Neuronal stem cell (in vitro differentiated cells): ENCODE measurements at regions not wholly inside any gene's neighbourhood (a gene's known extent, or its start where the extent isn't known, plus 50 kb on each side); places are given as distances from the start of the nearest gene placed in this dataset.
"Not testable (repeated sequence)": the region's sequence is repeated elsewhere in the genome, so short reads cannot be mapped to it uniquely, and the experiment has no call there.

ENCODE experiments used
- DNase-seq: peaks from one replicate; pipeline ENCODE4 v3.0.0-alpha.2; 2013; ENCODE audit warnings: low spot score
- H2AFZ ChIP-seq: one replicate; pipeline ENCODE4 v1.6.1; 2013; ENCODE audit warnings: mild to moderate bottlenecking, low read length, inconsistent platforms
- H2AK5ac ChIP-seq: 2 replicates; pipeline ENCODE4 v1.6.1; 2013; ENCODE audit warnings: low read depth, mild to moderate bottlenecking, inconsistent platforms, low read length, moderate library complexity, mixed read lengths
- H2BK120ac ChIP-seq: 2 replicates; pipeline ENCODE4 v1.6.1; 2013; ENCODE audit warnings: low read depth, mild to moderate bottlenecking, inconsistent platforms, low read length, moderate library complexity, mixed read lengths
- H2BK12ac ChIP-seq: one replicate; pipeline ENCODE4 v1.6.1; 2013; ENCODE audit warnings: low read length, inconsistent platforms
- H2BK15ac ChIP-seq: 2 replicates; pipeline ENCODE4 v1.6.1; 2013; ENCODE audit warnings: mild to moderate bottlenecking, low read length, inconsistent platforms, mixed read lengths
- H2BK5ac ChIP-seq: one replicate; pipeline ENCODE4 v1.6.1; 2013; ENCODE audit warnings: inconsistent platforms, mild to moderate bottlenecking, low read length, moderate library complexity
- H3K14ac ChIP-seq: one replicate; pipeline ENCODE4 v1.6.1; 2013; ENCODE audit warnings: low read length, inconsistent platforms
- H3K18ac ChIP-seq: 2 replicates; pipeline ENCODE4 v1.6.1; 2013; ENCODE audit warnings: low read length, inconsistent platforms
- H3K23ac ChIP-seq: 2 replicates; pipeline ENCODE4 v1.6.1; 2013; ENCODE audit warnings: low read depth, mild to moderate bottlenecking, mixed read lengths, low read length, inconsistent platforms; ENCODE audit not compliant: poor library complexity
- H3K27ac ChIP-seq: replicated peaks from 3 replicates; pipeline ENCODE4 v1.5.1; 2013; ENCODE audit warnings: low read length, inconsistent platforms
- H3K27me3 ChIP-seq, 3 experiments: 2 replicates each; pipeline ENCODE4 v1.6.1; 2013; ENCODE audit warnings: low read length in 3 of 3, mild to moderate bottlenecking in 2 of 3, inconsistent platforms in 1 of 3, low read depth in 1 of 3, mixed read lengths in 1 of 3, moderate library complexity in 1 of 3; ENCODE audit not compliant: control insufficient read depth in 3 of 3, insufficient read depth in 3 of 3
- H3K36me3 ChIP-seq, 2 donors: replicated peaks in 1 of 2; 2 replicates each; pipeline ENCODE4 v1.6.1; 2013; ENCODE audit warnings: low read length in 2 of 2; ENCODE audit not compliant: control insufficient read depth in 2 of 2, insufficient read depth in 2 of 2
- H3K4ac ChIP-seq: 2 replicates; pipeline ENCODE4 v1.6.1; 2013; ENCODE audit warnings: inconsistent platforms, mild to moderate bottlenecking, low read length, moderate library complexity
- H3K4me1 ChIP-seq, 2 donors: 1 replicate in 1 of 2; 2 replicates in 1 of 2; pipeline ENCODE4 v1.6.1; 2013; ENCODE audit warnings: low read length in 2 of 2, low read depth in 1 of 2; ENCODE audit not compliant: control insufficient read depth in 2 of 2, insufficient read depth in 1 of 2
- H3K4me2 ChIP-seq: one replicate; pipeline ENCODE4 v1.6.1; 2013; ENCODE audit warnings: mild to moderate bottlenecking, low read length, inconsistent platforms; ENCODE audit not compliant: insufficient read depth, poor library complexity, severe bottlenecking
- H3K4me3 ChIP-seq, 2 donors: 2 replicates each; pipeline ENCODE4 v1.5.1; 2013; ENCODE audit warnings: low read length in 2 of 2, mild to moderate bottlenecking in 2 of 2, inconsistent platforms in 1 of 2, moderate library complexity in 1 of 2
- H3K79me1 ChIP-seq: one replicate; pipeline ENCODE4 v1.6.1; 2013; ENCODE audit warnings: low read depth, mild to moderate bottlenecking, inconsistent platforms, low read length, moderate library complexity
- H3K9ac ChIP-seq: one replicate; pipeline ENCODE4 v1.6.1; 2013; ENCODE audit warnings: mild to moderate bottlenecking, low read depth, low read length, inconsistent platforms; ENCODE audit not compliant: poor library complexity
- H3K9me3 ChIP-seq, 2 donors: replicated peaks in 1 of 2; 2 replicates each; pipeline versions ENCODE3 to v1.6.1; 2013; ENCODE audit warnings: low read length in 2 of 2, mild to moderate bottlenecking in 2 of 2, inconsistent platforms in 1 of 2, low read depth in 1 of 2, mixed read lengths in 1 of 2, moderate library complexity in 1 of 2; ENCODE audit not compliant: control insufficient read depth in 2 of 2, insufficient read depth in 1 of 2
- H4K8ac ChIP-seq: one replicate; pipeline ENCODE4 v1.6.1; 2013; ENCODE audit warnings: low read depth, mild to moderate bottlenecking, inconsistent platforms, low read length, moderate library complexity
- H4K91ac ChIP-seq: one replicate; pipeline ENCODE4 v1.6.1; 2013; ENCODE audit warnings: low read length, low read depth, mild to moderate bottlenecking, inconsistent platforms; ENCODE audit not compliant: poor library complexity
- WGBS, 2 donors: extraction: QIAGEN DNeasy Blood & Tissue Kit; methylation state at CpG; one replicate each; pipeline ENCODE4 v1.1.7; 2013; ENCODE audit warnings: missing lambda C conversion rate in 2 of 2, mixed read lengths in 1 of 2; ENCODE audit not compliant: insufficient read length in 2 of 2, insufficient replicate concordance in 1 of 2; ENCODE audit errors: extremely low coverage in 2 of 2; 5-methylcytosine and 5-hydroxymethylcytosine counted together

DNA sequence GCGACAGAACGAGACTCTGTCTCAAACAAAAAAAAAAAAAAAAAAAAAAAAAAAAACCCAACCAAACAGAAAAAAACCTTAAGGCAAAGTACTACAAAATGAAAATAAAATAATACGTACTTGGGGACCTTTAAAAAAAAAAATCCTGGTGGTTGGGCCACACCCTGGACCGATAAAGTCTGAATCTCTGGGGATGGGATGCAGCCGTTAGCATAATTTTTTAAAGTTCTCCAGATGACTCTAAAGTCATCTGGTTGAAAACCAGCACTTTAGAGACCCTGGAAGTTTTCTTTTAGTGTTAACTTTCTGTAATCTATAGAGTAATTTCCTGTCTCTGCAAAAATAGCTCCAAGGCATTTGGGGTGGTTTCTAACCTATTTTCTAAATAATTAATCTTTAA is 142.9 kb upstream of the SALL4 start:
- Histone ChIP-seq H2BK15ac (no peak overlapping the region), H3K23ac (no peak overlapping the region), H3K4ac (no peak overlapping the region), H2BK12ac (no peak overlapping the region), H3K4me3 (no peak overlapping the region), H3K27ac (no peak overlapping the region), H3K4me2 (no peak overlapping the region), H3K9ac (no peak overlapping the region), H2BK5ac (no peak overlapping the region), H3K36me3 (no peaks in the 10 kb centered on the region), H2AK5ac (no peak overlapping the region), H3K18ac (no peak overlapping the region), H3K79me1 (no peaks in the 10 kb centered on the region), H4K91ac (no peak overlapping the region), H3K4me1 (peaks cover 0 to 12% of the 10 kb centered on the region in 2 donors), H2AFZ (no peak overlapping the region), H3K9me3 (no peaks in the 10 kb centered on the region), H2BK120ac (no peak overlapping the region), H3K27me3 (no peaks in the 10 kb centered on the region), H4K8ac (no peak overlapping the region), H3K14ac (no peak overlapping the region)
- no peak for DNase-seq
- WGBS, 2 donors, result no CpG with 5 or more reads among the region's 5 CpGs

DNA sequence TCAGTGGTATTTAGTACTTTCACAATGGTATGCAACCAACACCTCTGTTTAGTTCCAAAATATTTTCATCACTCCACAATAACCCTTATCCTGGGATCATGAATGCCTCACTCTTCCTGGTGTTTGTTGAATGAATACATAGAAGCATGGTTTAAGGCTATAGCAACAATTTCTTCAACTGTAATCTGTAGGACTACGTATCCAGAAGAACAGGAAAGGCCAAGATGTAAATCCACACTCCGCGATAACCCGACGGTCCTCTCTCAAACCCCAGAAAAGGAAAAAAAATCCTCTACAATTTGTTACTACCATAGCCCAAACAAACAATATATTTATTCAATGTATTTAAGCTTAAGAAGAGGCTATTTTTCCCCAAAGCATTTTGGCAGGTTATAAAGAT is 141.4 kb upstream of the SALL4 start:
- Histone ChIP-seq H3K79me1 (no peaks in the 10 kb centered on the region), H2AK5ac (no peak overlapping the region), H3K4me2 (no peak overlapping the region), H3K9ac (no peak overlapping the region), H4K91ac (no peak overlapping the region), H2BK12ac (no peak overlapping the region), H2BK120ac (no peak overlapping the region), H2BK15ac (no peak overlapping the region), H3K4ac (no peak overlapping the region), H3K18ac (no peak overlapping the region), H3K9me3 (no peaks in the 10 kb centered on the region), H2BK5ac (no peak overlapping the region), H3K14ac (no peak overlapping the region), H4K8ac (no peak overlapping the region), H3K4me3 (no peak overlapping the region), H3K27me3 (no peaks in the 10 kb centered on the region), H2AFZ (no peak overlapping the region), H3K36me3 (no peaks in the 10 kb centered on the region), H3K4me1 (peaks cover 0 to 4% of the 10 kb centered on the region in 2 donors), H3K23ac (no peak overlapping the region), H3K27ac (no peak overlapping the region)
- no peak for DNase-seq
- WGBS, 2 donors, result no CpG with 5 or more reads among the region's 5 CpGs

DNA sequence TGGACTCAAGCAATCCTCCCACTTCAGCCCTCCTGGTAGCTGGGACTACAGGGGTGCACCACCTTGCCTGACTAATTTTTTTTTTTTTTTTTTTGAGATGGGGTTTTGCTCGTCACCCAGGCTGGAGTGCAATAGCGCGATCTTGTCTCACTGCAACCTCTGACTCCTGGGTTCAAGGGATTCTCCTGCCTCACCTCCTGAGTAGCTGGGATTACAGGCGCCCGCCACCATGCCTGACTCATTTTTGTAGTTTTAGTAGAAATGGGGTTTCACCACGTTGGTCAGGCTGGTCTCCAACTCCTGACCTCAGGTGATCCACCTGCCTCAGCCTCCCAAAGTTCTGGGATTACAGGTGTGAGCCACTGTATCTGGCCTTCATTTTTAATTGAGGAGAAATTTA is 141.0 kb upstream of the SALL4 start:
- H3K23ac ChIP-seq, H2BK120ac ChIP-seq, H2AK5ac ChIP-seq, H3K4me1 ChIP-seq, H3K4me3 ChIP-seq, H2AFZ ChIP-seq, H4K91ac ChIP-seq, H2BK5ac ChIP-seq, H3K14ac ChIP-seq, H3K4me2 ChIP-seq, H4K8ac ChIP-seq, H3K27me3 ChIP-seq, H3K79me1 ChIP-seq, H3K9me3 ChIP-seq, H3K36me3 ChIP-seq, DNase-seq, H3K9ac ChIP-seq, H2BK15ac ChIP-seq, H3K4ac ChIP-seq, H2BK12ac ChIP-seq, H3K27ac ChIP-seq, H3K18ac ChIP-seq: not testable (repeated sequence)
- no CpG with 5 or more reads among the region's 6 CpGs for WGBS, 2 donors

DNA sequence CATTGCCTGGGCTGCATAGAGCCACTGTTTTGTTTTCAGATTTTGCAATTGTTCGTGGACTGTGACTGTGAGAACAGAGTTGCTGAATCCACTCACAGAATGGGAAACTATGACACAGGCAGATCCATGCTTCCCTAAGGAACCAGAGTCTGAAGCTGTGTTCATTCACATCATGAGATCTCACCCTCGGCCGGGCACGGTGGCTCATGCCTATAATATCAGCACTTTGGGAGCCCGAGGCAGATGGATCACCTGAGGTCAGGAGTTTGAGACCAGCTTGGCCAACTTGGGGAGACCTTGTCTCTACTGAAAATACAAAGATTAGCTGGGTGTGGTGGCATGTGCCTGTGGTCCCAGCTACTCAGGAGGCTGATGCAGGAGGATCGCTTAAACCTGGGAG is 139.2 kb upstream of the SALL4 start:
- Histone ChIP-seq H3K4me3 (no peak overlapping the region), H2BK5ac (no peak overlapping the region), H3K4me1 (no peaks in the 10 kb centered on the region), H3K27ac (no peak overlapping the region), H3K9ac (no peak overlapping the region), H3K18ac (peak overlapping the region; percentile 71), H4K91ac (no peak overlapping the region), H3K27me3 (no peaks in the 10 kb centered on the region), H3K79me1 (no peaks in the 10 kb centered on the region), H2BK12ac (no peak overlapping the region), H2AK5ac (peak overlapping the region; percentile 84), H2BK120ac (peak overlapping the region; percentile 72), H3K23ac (no peak overlapping the region), H3K9me3 (no peaks in the 10 kb centered on the region), H3K14ac (no peak overlapping the region), H3K36me3 (no peaks in the 10 kb centered on the region), H3K4ac (no peak overlapping the region), H2AFZ (no peak overlapping the region), H3K4me2 (no peak overlapping the region), H4K8ac (no peak overlapping the region), H2BK15ac (no peak overlapping the region)
- WGBS, 2 donors, result no CpG with 5 or more reads among the region's 6 CpGs
- no peak for DNase-seq
